Activated CD4-positive, alpha-beta T cell treated with anti-CD3 and anti-CD28 coated beads for 48 hours (primary cell): ENCODE measurements at regions not wholly inside any gene's neighbourhood (a gene's known extent, or its start where the extent isn't known, plus 50 kb on each side); places are given as distances from the start of the nearest gene placed in this dataset.

ENCODE experiments used
- DNase-seq: peaks from one replicate; pipeline ENCODE4 v3.0.0-alpha.2; 2020

DNA sequence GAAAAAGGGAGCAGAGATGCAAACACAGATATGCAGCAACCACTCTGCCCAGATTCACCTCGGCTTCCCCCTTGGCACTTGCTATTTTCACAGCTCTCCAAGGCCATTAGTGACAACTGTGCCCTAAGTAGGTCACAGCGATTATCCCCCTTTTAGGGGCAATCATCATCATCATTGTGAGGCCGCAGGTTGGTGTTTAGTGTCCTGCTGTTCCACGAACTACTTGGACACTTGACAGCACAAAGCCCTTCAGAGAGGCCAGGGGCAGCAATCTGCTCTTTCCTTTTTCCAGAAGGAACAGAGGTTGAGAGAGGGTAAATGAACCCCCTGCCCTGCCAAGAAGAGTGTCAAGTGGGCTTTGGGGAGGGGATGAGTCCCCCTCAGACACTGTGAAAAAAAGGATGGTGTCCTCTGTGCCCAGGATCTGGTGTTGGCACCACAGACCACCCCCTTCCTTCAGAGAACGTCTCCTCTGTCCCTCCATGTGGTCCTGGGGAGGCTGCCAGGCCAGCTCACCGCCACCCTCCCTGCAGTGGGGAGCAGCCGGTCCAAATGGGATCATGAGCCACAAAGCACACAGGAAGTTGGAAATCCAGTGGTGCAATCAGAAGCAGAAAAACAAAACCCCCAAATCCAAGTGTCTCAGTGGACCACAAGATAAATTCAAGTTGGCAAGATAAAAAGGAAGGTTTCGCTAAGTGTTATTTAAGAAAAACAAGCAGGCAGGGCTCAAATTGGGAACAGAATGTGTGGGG lies 78.4 kb upstream of the MED9 start:
- DNase-seq = no peak

DNA sequence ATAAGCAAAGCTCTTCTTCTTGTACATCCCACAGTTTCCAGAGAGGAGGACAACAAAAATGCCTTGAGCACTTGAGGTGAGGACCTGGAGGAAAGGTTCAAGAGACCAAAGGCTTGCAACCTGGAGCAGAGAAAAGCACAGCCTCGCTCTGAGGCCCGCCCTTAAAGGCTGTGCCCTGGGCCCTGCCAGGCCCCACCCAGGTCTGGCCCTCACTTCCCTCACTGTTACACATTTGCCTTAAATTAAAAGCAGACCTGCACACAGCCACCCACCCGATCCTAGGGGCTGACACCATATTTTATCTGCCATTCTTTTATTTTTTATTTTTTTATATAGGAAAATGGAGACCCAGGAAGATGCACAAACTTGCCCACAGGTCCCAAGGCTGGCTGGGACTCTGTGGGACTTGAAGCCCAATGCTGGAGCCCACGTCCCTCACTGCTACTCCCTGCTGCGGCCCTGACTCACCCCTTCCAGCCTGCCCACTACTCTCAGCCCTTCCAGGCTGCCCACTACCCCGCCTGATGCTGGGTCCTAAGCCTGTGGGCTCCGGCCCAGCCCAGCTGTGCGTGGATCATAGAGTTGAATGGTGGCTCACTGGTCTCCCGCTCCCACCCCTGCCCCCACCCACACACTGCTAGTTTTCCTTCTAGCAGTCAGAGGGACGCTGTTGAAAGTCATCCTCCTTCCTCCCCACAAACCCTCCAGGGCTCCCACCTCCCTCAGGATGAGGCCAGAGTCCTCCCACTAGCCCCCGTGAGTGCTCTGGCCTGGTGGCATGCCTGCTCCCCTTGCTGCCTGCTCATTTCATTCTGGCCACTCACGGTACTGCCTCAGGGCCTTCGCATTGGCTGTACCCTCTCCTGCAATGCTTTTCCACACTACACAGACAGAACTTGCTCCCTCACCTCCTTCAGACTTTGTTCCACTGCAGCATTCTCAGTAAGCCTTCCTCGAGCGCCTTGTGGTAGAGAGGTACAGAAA lies 77.6 kb upstream of the MED9 start:
- DNase-seq = no peak

DNA sequence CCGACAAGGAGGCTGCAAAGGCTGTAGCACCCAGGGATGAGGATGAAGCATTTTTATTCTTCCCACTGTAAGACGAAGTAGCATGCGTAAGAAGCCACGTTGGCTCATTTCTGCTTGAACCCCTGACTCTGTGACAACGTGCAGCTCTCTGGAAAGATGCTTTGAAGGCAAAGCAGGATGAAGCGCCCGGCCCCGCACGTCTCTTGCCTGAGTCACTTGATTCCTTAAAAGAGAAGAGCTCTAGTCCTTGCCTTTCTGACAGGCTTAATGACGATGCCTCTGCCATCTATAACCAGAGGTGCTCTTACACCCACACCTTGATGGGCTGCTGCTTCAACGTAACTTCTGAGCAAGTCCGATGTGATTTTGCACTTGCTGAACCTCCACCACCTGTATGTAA lies 76.7 kb upstream of the MED9 start:
- DNase-seq = no peak

DNA sequence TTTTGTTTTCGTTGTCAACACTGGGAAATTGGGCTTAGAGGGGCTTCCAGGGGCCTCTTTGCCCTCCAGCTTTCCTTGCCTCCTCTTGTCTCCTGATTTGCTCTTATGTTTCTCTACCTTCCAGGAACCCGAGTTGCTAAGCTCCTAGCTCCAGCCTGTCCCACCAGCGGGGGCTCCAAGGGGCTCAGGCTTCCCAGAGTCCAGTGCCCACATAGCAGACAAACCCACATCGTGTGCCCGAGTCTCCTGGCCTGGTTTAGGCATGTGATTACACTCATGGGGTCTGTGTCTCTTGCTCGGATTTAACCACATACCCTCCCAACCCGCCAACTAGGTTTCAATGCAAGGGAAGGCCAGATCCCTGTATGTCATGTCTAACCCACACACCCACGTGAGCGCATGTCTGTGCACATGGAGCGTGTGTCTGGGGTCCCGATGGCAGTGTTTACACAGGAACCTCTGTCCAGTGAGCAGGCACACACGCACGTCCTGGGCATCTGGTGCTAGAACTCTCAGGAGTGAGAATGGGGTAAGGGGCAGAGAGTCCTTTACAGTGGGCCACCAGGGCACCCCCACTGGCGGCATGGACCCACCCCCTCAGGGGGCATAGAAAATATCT lies 76.1 kb upstream of the MED9 start:
- DNase-seq = no peak

DNA sequence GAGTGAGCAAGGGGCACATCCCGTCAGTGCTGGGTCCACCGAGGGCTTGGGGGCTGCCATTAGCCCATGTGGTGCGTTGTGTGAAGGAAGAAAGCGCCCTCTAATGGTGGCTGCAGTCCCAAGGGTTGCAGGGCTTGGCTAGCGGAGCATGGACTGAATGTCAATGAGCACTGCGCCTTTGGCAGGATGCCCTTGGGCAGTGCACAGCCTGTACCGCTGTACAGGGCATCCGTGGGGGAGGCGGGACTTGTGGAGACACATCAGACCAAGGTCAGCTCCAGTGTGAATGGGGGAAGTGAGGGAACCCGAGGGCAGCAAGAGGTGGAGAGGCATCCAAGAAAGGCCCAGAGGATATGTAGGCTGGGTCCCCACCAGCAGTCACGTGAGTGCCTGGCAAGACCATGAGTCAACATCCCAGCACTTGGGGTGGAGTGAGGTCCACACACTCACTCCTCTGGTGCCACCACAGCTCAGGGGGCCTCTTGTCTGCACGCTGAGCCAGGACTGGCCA lies 75.5 kb upstream of the MED9 start:
- DNase-seq = no peak

DNA sequence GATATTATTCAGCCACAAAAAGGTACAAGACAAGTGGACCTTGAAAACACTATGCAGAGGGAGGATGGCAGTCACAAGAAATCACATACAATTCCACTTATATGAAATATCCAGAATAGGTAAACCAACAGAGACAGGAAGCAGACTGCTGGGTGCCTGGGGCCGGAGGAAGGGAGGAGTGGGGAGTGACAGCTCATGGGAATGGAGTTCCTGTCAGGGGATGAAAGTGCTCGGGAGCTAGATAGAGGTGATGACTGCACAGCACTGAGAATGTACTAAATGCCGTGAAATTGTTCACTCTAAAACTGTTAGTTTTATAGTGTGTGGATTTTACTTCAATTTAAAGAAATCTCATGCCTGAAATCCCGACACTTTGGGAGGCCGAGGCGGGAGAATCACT lies 74.2 kb upstream of the MED9 start:
- no peak for DNase-seq

DNA sequence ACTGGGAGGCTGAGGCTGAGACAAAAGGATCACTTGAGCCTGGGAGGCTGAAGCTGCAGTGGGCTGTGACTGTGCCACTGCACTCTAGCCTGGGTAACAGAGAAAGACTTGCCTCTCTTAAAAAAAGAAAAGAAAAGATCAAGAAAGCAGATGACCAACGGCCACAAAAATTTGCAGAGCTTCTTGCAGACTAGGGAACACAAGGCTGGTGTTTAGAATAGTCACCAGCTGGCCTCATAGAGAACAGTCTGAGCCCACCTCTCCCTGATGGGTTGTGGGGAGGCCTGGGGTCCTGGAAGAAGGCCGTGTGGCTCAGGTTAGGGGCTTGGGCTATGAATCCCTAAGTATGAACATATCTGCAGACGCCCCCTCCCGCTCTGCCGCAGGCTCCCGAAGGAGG lies 73.7 kb upstream of the MED9 start:
- DNase-seq = no peak

DNA sequence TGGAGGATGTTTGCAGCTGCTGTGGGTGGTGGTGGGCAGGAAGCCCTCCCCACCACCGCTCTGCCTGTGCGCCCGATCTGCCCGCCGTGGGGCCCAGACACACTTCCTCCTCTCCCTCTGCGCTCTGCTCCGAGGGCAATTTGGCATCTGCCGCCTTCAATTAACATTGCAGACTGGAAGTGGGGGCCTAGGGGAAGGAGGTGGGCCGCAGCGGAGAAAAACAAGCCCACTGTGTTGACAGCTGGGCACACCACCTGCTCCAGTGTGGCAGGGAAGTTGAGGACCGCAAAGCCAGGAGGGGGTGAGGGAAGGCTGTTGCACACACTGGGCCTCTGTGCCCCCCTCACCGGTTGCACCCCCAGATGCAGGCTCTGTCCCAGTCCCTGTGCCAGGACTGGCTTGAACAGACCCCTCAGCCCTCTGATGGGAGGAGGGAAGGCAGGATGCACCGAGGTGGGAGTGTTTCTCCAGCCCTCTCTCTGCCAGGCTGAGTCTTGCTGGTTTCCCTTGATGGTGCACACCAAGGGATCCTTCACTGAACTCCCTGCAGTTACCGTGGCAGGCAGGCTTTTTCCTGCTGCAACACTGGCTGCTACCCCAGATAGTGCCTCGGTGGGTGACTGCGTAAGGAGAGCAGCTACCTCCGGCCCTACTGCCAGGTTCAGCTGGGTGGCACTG lies 72.8 kb upstream of the MED9 start:
- peak; percentile 48 for DNase-seq

DNA sequence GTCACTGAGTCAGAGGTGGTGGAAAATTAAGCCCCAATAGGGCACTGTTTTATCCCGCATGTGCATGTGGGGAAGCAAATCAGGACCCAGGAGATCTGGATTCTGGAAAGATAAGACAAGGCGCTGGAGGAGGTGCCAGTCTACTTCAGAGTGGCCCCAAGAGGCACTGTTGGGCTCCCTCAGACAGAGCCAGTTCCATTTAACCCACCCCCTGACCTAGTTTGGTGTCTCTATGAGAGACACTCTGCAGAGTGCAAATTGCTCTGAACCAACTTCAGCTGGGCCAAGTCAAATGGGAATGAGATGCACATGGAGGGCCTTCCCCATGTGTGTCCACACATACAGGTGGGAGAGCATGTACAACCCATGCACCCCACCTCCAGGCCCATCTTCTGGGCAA lies 71.1 kb upstream of the MED9 start:
- DNase-seq = no peak

DNA sequence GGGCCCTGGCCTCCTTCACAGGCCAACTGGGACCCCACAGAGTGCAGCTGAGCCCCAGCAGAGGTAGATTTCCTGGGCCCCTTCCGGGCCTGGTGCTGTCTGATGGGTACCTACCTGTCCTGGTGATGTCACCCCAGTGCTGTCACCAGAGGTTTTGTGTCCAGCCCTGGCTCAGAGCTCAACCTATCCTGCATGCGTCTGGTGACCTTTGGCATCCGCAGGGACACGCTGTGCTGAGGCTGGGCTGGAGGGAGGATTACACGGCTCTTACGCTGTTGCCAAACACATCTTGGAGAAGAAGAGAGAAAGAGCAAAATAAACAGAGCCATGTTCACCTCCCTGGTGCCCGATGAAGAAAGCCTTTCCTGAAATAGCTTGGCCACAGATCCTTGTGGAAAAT lies 70.6 kb upstream of the MED9 start:
- no peak for DNase-seq

DNA sequence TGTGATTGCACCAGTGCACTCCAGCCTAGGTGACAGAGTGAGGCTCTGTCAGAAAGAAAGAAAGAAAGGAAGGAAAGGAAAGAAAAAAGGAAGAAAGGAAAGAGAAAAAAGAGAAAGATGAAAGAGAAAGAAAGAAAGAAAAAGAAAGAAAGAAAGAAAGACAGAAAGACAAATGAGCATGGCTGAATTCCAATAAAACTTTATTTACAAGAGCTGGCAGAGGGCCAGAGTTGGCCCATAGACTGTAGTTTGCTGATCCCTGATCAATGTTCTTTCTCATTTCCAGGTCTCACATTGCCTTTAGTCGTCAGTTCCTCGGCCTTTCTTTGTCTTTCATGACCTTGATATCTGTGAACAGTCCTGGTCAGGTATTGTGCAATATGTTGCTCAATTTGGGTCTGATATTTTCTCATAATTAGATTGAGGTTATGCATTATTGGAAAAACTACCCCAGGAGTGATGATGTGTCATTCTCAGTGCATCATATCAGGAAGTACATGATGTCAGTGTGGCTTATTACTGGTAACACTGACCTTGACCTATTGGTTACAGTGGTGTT lies 68.5 kb upstream of the MED9 start:
- no peak for DNase-seq

DNA sequence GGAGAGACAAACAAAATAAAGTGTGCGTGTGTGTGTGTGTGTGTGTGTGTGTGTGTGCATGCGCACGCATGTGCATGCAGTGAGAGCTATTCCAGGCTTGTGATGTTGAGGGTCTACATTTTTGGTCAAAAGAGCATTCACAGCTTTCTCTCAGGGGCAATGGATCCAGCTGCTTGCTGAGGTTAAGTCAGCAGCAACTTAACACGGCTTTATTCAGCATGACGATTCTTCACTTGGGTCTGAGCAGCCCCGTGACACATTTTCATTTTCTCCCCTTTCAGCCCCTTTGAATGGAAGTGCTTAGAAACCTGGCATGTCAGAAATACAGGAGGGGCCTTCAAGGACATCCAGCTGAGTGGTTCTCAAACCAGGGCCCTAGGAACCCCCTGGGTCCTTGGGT lies 66.4 kb upstream of the MED9 start:
- DNase-seq = no peak

DNA sequence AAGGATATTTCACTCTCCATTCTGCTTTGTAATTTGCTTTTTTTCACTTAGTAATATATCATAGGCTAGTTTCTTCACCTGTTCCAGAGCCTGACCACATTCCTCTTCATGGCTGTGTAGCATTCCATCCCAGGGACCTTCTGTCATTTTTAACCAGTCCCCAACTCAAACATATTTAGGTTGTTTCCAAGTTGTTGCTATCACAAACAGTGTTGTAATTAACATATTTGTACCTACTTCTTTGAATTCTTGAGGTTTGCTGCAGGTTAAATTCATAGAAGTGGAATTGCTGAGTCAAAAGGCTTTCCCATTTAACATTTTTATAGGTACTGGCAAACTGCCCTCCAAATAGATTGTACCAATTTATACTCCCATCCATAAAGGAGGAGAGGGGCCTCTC lies 65.1 kb upstream of the MED9 start:
- no peak for DNase-seq

DNA sequence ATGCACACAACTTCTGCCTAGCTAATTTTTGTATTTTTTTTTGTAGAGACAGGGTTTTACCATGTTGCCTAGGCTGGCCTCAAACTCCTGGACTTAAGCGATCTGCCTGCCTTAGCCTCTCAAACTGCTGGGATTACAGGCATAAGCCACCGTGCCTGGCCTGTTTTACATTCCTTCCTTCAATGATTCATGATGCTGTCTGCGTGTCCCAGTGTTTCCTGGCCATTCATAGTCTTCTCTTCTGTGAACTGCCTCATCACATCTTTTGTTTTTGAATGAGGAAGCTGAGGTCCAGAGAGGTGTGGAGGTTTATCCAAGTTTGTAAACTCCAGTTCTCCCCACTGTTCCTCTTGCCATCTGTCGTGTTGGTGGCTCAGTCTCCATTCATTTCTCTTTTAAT lies 64.5 kb upstream of the MED9 start:
- DNase-seq = no peak

DNA sequence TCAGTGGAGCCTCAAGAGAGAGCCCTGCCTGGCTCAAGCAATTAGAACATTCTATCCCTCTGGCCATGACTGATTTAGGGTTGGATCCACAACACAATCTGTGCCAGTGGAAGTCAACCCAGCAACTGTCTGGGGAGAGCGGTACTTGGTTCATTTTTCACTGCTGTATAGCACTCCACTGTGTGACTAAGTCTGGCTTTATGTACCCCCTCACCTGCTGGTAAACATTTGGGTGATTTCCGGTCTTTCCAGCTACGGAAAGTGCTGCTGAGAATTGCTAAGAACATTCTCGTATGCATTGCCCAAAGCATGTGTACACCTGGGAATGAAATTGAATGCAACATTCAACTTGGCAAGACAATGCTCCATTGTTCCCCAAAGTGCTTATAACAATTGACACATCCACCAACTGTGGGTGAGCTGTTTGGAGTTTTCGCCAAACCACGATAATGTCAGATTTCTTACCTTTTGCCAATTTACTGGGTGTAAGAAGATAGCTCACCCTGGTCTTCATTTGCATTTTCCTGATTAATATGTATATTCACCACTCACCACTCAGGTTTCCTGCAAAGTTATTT lies 63.5 kb upstream of the MED9 start:
- DNase-seq = no peak

DNA sequence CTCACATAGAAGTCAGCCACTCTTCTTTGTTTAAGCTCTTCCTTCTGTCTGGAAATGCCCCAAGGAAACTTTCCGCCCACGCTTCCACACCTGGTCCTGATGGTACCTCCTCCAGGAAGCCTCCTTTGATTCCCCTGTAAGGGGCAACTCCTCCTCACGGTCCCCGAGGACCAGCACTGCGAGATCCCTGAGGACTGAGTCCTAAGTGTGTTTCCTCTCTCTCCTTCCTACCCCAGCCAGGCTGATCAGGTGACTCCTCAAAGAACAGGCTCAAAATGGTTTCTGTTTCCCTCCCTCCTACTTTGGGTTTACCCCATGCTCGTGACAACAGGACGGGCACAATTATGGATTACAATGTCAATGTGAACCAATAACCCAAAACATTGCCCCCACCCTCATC lies 63.0 kb upstream of the MED9 start:
- no peak for DNase-seq

DNA sequence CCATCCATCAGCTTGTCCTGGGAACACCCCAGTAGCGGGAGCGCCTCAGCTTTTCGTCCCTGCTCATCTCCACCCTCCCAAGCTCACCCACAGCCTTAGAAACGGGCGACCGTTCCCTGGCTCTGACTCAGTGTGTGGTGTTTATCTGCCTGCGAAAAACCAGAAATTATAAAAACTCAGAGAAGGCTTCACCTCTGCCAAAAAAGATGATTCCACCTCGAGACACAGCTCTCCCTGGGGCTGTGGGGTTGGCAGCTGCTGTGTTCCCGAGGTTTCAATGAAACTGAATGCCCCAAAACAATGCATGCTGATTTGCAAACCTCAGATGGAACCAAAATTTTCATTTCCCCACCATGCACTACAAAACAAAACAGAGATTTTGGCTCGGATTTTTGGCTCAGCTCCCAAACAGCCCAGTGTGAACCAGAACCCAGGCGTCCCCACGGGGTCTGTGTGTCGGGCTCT lies 62.4 kb upstream of the MED9 start:
- DNase-seq = no peak

DNA sequence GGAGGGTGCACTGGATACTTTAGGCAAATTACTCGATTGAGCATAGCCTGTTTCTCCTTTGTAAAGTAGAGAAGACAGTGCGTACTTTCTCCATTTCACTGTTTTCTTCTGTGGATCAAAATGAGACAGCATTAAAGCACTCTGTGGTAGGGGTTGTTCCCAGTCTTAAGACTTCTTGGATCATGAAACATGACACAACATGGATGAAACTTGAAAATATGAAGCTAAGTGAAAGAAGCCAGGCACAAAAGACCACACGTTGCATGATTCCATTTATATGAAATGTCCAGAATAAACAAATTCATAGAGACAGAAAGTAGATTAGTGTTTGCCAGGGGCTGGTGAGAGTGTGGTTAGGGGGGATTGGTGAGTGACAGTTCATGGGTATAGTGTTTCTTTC lies 61.8 kb upstream of the MED9 start:
- DNase-seq = no peak

DNA sequence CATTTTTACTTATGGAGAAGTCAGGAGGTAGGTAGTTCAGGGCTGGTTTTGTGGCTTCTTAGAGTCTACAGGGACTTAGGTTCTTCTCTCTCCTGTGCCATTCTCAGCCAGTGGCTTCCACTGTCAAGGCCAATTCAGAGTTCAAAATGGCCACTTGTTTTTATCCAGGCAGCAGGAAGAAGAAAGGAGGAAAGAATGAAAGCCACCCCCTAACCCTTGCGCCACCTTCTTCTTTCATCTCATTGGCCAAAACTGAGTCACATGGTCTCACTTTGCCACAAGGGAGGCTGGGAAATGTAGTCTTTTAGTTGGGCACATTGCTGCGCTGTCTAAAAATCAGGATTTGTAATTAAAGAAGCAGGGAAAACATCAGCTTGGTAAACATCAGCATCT lies 60.8 kb upstream of the MED9 start:
- DNase-seq = peak; percentile 41

DNA sequence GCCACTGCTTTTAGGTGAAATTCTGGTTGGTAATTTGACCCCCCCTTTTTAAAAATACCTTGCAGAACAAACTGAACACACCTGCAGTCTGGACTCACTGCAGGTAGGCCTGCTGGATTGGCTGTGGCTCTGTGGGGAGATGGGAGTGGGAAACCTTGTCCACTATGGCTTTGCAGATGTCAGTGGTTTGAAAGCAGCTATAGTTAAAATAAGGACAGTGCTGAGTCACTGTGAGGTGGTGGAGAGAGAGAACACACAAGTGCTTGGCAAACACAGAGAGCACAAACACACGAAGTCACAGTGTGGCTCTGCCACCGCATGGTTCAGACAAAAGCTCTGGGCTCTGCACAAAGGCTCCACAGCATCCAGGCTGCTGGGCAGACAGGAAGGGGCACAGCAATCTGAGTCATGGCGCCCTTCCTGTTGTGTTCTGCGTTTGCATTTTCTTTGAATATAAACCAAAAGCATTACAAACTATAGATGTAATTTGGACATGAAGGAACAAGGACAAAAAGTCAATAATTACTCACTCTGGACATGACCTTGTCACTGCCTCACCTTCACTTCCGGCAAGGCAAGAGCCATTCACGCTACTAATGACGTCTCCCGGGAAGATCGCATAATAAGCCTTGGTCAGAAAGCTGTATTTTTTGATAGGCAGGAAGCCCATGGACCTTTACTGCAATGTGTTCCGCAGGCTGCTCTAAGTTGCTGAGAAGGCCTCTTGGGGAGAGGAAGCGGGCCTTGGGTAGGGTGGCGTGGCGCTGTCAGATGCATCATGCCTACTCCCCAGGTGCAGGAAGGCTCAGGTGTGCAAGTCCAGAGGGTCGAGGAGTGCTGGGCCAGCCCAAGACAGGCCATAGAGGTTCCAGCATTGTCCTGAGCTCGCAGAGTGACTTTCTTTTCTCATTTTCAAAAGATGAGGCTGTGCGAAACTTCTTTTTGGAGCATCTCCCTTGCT lies 60.1 kb upstream of the MED9 start:
- peak; percentile 32 for DNase-seq

DNA sequence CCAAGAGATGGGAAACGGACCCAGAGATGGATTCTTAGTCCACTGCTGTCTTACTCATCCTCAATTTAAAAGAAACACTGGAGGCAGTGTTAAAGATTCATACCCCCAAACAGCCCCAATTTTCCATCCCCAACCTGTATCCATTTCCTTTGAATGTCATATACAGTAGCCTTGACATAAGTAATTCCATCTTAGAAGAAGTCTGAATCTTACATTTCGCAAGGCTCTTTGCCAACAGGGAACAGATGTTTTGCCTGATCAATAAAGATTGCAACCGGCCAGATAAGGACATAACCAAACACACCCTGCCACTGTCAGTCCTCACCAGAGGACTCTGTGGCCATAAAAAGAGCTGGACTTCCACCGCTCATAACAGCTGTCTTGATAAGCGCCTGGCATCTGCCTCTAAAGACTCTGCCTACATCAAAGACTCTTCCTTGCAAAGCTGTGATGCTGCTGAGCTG lies 59.0 kb upstream of the MED9 start:
- DNase-seq = no peak
